Left ventricle myocardium inferior (tissue), 1 donor: ENCODE measurements at regions not wholly inside any gene's neighbourhood (a gene's known extent, or its start where the extent isn't known, plus 50 kb on each side); places are given as distances from the start of the nearest gene placed in this dataset.

Source experiments
- DNase-seq: peaks from one replicate; pipeline ENCODE4 v3.0.0-alpha.2; 2020
- H3K27ac ChIP-seq: fragments of 200-600 bp; replicated peaks from 2 replicates; pipeline ENCODE4 v1.8.0; 2021
- H3K27me3 ChIP-seq: fragments of 200-600 bp; 2 replicates; pipeline ENCODE4 v1.8.0; 2021; ENCODE audit warnings: low read depth
- H3K36me3 ChIP-seq: fragments of 200-600 bp; 2 replicates; pipeline ENCODE4 v1.8.0; 2021
- H3K4me1 ChIP-seq: fragments of 200-600 bp; 2 replicates; pipeline ENCODE4 v1.8.0; 2021
- H3K4me3 ChIP-seq: fragments of 200-600 bp; 2 replicates; pipeline ENCODE4 v1.8.0; 2021; ENCODE audit warnings: mild to moderate bottlenecking, moderate library complexity
- H3K9me3 ChIP-seq: fragments of 200-600 bp; replicated peaks from 2 replicates; pipeline ENCODE4 v1.8.0; 2021
- intact Hi-C: fragments of 100-400 bp; cut with micrococcal nuclease; formaldehyde crosslinking; loops from one replicate; pipeline ENCODE4 v1.11.0; 2022
- TF ChIP-seq, protein P1 (sequence below): fragments of 200-600 bp; IDR thresholded peaks from 2 replicates; pipeline ENCODE4 v1.8.0; 2021; ENCODE audit warnings: antibody characterized with exemption, mild to moderate bottlenecking, borderline replicate concordance
- donor health status: DM: no; HTN: yes; CAD: no; lungs with severe emphysema.

DNA sequence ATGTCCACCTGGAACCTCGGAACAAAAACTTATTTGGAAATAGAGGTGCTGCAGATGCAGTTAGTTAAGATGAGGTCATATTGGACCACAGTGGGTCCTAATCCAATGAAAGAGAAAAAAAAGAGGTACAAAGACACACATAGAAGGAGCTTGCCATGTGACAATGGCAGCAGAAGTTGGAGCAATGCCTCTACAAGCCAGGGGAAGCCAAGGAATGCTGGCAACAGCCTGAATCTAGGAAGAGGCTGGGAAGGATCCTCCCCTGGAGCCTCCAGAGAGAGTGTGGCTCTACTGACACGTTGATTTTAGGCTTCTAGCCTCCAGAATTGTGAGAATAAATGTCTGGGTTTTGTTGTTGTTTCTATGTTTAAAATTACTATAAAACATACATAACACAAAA is 521.8 kb upstream of the CCDC196 start:
- H3K36me3 ChIP-seq = no peaks in the 10 kb centered on the region
- H3K27me3 ChIP-seq = peaks cover 85% of the 10 kb centered on the region
- no peak overlapping the region for H3K27ac ChIP-seq
- TF ChIP-seq, protein P1, sequence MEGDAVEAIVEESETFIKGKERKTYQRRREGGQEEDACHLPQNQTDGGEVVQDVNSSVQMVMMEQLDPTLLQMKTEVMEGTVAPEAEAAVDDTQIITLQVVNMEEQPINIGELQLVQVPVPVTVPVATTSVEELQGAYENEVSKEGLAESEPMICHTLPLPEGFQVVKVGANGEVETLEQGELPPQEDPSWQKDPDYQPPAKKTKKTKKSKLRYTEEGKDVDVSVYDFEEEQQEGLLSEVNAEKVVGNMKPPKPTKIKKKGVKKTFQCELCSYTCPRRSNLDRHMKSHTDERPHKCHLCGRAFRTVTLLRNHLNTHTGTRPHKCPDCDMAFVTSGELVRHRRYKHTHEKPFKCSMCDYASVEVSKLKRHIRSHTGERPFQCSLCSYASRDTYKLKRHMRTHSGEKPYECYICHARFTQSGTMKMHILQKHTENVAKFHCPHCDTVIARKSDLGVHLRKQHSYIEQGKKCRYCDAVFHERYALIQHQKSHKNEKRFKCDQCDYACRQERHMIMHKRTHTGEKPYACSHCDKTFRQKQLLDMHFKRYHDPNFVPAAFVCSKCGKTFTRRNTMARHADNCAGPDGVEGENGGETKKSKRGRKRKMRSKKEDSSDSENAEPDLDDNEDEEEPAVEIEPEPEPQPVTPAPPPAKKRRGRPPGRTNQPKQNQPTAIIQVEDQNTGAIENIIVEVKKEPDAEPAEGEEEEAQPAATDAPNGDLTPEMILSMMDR = no peak
- no peak overlapping the region for H3K4me3 ChIP-seq
- no peaks in the 10 kb centered on the region for H3K9me3 ChIP-seq
- DNase-seq = no peak
- no peaks in the 10 kb centered on the region for H3K4me1 ChIP-seq
- intact Hi-C loops = no loop called here

DNA sequence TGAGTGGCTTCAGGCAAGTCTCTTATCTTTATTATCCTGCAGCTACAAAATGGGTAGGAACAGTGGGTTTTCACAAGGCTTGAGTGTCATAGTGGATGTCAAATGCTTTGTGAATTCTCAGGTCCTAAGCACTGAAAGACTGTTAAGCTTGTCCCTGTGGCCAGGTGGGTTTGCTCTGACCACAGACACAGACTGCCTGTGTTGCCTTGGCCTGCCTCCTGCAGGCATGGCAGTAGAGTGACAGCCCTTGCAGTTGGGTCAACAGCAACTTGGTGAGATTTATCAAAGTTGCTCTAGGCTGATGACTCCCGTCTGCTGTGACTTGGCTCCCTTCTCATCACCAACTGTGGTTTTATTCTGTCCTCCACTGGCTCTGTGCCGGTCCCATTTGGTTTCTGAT is 520.0 kb upstream of the CCDC196 start:
- H3K4me3 ChIP-seq = no peak overlapping the region
- H3K4me1 ChIP-seq = no peaks in the 10 kb centered on the region
- H3K27ac ChIP-seq = no peak overlapping the region
- TF ChIP-seq, protein P1 = no peak
- peaks cover 73% of the 10 kb centered on the region for H3K27me3 ChIP-seq
- DNase-seq = no peak
- intact Hi-C loops = no loop called here
- no peaks in the 10 kb centered on the region for H3K9me3 ChIP-seq
- H3K36me3 ChIP-seq = no peaks in the 10 kb centered on the region

DNA sequence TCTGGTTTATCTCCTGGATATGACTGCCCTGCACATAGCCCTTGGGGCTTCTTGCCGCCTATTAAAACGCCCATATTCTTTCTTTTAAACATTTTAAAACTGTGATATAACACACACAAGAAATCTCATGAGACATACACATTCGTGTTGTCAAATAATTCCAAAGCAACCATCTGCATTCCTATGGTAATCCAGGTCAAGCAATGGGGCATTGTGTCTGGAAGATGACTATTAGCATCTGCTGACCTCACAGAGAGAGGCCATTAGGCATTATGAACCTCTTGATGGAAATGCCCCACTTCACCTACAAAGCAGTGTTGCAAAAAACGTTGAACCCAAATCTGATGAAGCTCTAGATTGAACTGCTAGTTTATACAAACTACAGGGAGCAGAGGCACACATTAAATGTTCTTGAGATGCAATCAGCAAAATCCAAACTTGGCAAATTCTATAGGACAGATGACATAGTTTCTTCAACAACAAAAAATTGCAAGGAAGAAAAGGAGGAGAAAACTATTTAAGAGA is 513.8 kb upstream of the CCDC196 start:
- Histone ChIP-seq H3K4me3 (no peak overlapping the region), H3K36me3 (no peaks in the 10 kb centered on the region), H3K27me3 (peaks cover 41% of the 10 kb centered on the region), H3K9me3 (no peaks in the 10 kb centered on the region), H3K4me1 (no peaks in the 10 kb centered on the region), H3K27ac (no peak overlapping the region)
- no peak for DNase-seq
- TF ChIP-seq, protein P1 = no peak
- intact Hi-C loops = no loop called here

DNA sequence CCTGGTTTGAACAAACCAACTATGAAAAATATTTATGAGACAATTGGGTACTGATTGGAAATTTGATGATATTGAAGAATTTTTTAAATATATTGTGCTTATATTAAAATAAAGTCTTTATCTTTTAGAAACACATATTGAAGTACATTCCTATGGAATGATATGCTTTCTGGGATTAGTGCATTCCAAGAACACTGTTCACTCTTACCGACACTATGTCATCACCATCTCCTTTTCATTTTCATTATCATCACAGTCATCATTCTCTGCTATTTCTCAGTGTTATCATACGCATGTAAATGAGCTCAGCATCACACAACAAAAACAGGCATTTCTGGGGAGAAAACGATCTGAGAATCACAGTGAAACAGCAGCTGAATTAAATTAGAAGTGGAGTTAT is 513.3 kb upstream of the CCDC196 start:
- no peak overlapping the region for H3K27ac ChIP-seq
- no peak overlapping the region for H3K4me3 ChIP-seq
- intact Hi-C loops = no loop called here
- DNase-seq = no peak
- peaks cover 37% of the 10 kb centered on the region for H3K27me3 ChIP-seq
- H3K36me3 ChIP-seq = no peaks in the 10 kb centered on the region
- TF ChIP-seq, protein P1 = no peak
- no peaks in the 10 kb centered on the region for H3K4me1 ChIP-seq
- H3K9me3 ChIP-seq = no peaks in the 10 kb centered on the region

DNA sequence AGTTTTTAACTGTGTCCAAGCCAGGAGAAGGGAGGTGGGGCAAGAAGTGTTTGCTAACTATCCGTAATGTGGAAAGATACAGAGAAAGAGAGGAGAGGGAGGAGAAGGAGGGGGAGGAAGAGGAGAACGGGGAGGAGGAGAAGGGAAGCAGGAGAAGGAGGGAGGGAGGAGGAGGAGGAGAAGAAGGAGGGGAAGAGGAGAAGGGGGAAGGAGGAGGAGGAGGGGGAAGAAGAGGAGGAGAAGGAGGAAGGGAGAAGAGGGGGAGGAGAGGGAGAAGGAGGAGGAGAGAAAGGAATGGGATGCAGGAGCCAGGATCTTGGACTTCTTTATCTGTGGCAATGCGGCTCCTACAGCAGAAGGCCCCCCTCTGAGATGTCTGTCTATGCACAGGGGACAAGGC is 510.3 kb upstream of the CCDC196 start:
- intact Hi-C loops = no loop called here
- H3K27ac ChIP-seq = no peak overlapping the region
- H3K4me1 ChIP-seq = no peaks in the 10 kb centered on the region
- no peak for DNase-seq
- H3K27me3 ChIP-seq = peaks cover 23% of the 10 kb centered on the region
- TF ChIP-seq, protein P1 = no peak
- peaks cover 11% of the 10 kb centered on the region for H3K9me3 ChIP-seq
- no peaks in the 10 kb centered on the region for H3K36me3 ChIP-seq
- no peak overlapping the region for H3K4me3 ChIP-seq
